H9 (cell line): ENCODE measurements at regions not wholly inside any gene's neighbourhood (a gene's known extent, or its start where the extent isn't known, plus 50 kb on each side); places are given as distances from the start of the nearest gene placed in this dataset.

Experiments used
- DNase-seq: peaks from one replicate; pipeline ENCODE4 v3.0.0-alpha.2; 2017
- H2AFZ ChIP-seq: one replicate; pipeline ENCODE4 v1.6.1; 2013; ENCODE audit warnings: mild to moderate bottlenecking, low read length, control low read depth, moderate library complexity
- H2AK5ac ChIP-seq: 2 replicates; pipeline ENCODE4 v1.6.1; 2013; ENCODE audit warnings: low read length, control low read depth, mixed read lengths; ENCODE audit not compliant: insufficient read length
- H2BK120ac ChIP-seq: one replicate; pipeline ENCODE4 v1.6.1; 2013; ENCODE audit warnings: low read depth, mild to moderate bottlenecking, low read length, control low read depth, inconsistent platforms; ENCODE audit not compliant: poor library complexity, severe bottlenecking
- H2BK12ac ChIP-seq: 2 replicates; pipeline ENCODE4 v1.6.1; 2013; ENCODE audit warnings: low read length, control low read depth, mixed read lengths, low read depth; ENCODE audit not compliant: insufficient read length
- H2BK15ac ChIP-seq: 2 replicates; pipeline ENCODE4 v1.6.1; 2013; ENCODE audit warnings: low read depth, low read length, control low read depth
- H2BK20ac ChIP-seq: one replicate; pipeline ENCODE4 v1.6.1; 2013; ENCODE audit warnings: low read depth, mild to moderate bottlenecking, low read length, control low read depth, inconsistent platforms; ENCODE audit not compliant: poor library complexity, severe bottlenecking
- H2BK5ac ChIP-seq: 2 replicates; pipeline ENCODE4 v1.6.1; 2013; ENCODE audit warnings: low read length, control low read depth, mixed read lengths; ENCODE audit not compliant: insufficient read length
- H3K14ac ChIP-seq: 2 replicates; pipeline ENCODE4 v1.6.1; 2013; ENCODE audit warnings: low read length, control low read depth; ENCODE audit not compliant: insufficient read depth
- H3K18ac ChIP-seq: 2 replicates; pipeline ENCODE4 v1.6.1; 2013; ENCODE audit warnings: low read depth, mild to moderate bottlenecking, mixed read lengths, low read length, control low read depth; ENCODE audit not compliant: insufficient read length
- H3K23ac ChIP-seq: 2 replicates; pipeline ENCODE4 v1.6.1; 2013; ENCODE audit warnings: low read length, control low read depth, mixed read lengths, low read depth; ENCODE audit not compliant: insufficient read length
- H3K23me2 ChIP-seq: 2 replicates; pipeline ENCODE4 v1.6.1; 2013; ENCODE audit warnings: low read depth, mild to moderate bottlenecking, mixed read lengths, low read length, control low read depth; ENCODE audit not compliant: insufficient read length, poor library complexity, severe bottlenecking
- H3K27ac ChIP-seq: 2 replicates; pipeline ENCODE4 v1.5.1; 2013; ENCODE audit warnings: low read length, control low read depth, mixed read lengths, low read depth; ENCODE audit not compliant: insufficient read length
- H3K27me3 ChIP-seq: 2 replicates; pipeline ENCODE4 v1.6.1; 2013; ENCODE audit warnings: low read length, control low read depth, inconsistent platforms; ENCODE audit not compliant: insufficient read depth
- H3K4ac ChIP-seq: 2 replicates; pipeline ENCODE4 v1.6.1; 2013; ENCODE audit warnings: low read depth, mild to moderate bottlenecking, control low read depth, inconsistent platforms, low read length, moderate library complexity
- H3K4me1 ChIP-seq: 2 replicates; pipeline ENCODE4 v1.6.1; 2013; ENCODE audit warnings: low read length, control low read depth, inconsistent platforms; ENCODE audit not compliant: insufficient read depth
- H3K4me2 ChIP-seq: 2 replicates; pipeline ENCODE4 v1.6.1; 2013; ENCODE audit warnings: low read length, control low read depth, mixed read lengths; ENCODE audit not compliant: insufficient read length, insufficient read depth
- H3K56ac ChIP-seq: 2 replicates; pipeline ENCODE4 v1.6.1; 2013; ENCODE audit warnings: low read depth, mild to moderate bottlenecking, mixed read lengths, low read length, control low read depth; ENCODE audit not compliant: insufficient read length
- H3K79me1 ChIP-seq: 2 replicates; pipeline ENCODE4 v1.6.1; 2013; ENCODE audit warnings: low read depth, mild to moderate bottlenecking, moderate library complexity, low read length, control low read depth, inconsistent platforms; ENCODE audit not compliant: insufficient read depth, poor library complexity, severe bottlenecking
- H3K79me2 ChIP-seq: 2 replicates; pipeline ENCODE4 v1.6.1; 2013; ENCODE audit warnings: low read length, control low read depth, inconsistent platforms; ENCODE audit not compliant: insufficient read depth
- H3K9ac ChIP-seq: 2 replicates; pipeline ENCODE4 v1.6.1; 2013; ENCODE audit warnings: low read length, control low read depth, mixed read lengths; ENCODE audit not compliant: insufficient read length; ENCODE audit errors: extremely low read depth
- H3K9me3 ChIP-seq: one replicate; pipeline ENCODE4 v1.6.1; 2013; ENCODE audit warnings: low read depth, low read length, inconsistent platforms; ENCODE audit not compliant: control insufficient read depth
- H3T11ph ChIP-seq: one replicate; pipeline ENCODE4 v1.6.1; 2013; ENCODE audit warnings: mild to moderate bottlenecking, low read length, control low read depth, inconsistent platforms
- H4K20me1 ChIP-seq: one replicate; pipeline ENCODE4 v1.6.1; 2013; ENCODE audit not compliant: control insufficient read depth, insufficient read length, insufficient read depth
- H4K5ac ChIP-seq: 2 replicates; pipeline ENCODE4 v1.6.1; 2013; ENCODE audit warnings: low read depth, mild to moderate bottlenecking, mixed read lengths, low read length, control low read depth; ENCODE audit not compliant: insufficient read length
- H4K8ac ChIP-seq: replicated peaks from 2 replicates; pipeline ENCODE4 v1.6.1; 2013; ENCODE audit warnings: low read length, control low read depth, mixed read lengths, low read depth; ENCODE audit not compliant: insufficient read length
- H4K91ac ChIP-seq: 2 replicates; pipeline ENCODE4 v1.6.1; 2013; ENCODE audit warnings: low read depth, mild to moderate bottlenecking, moderate library complexity, mixed read lengths, low read length, control low read depth; ENCODE audit not compliant: insufficient read length
- H3K27ac Mint-ChIP-seq, 3 experiments: 2 replicates in 2 of 3; 3 replicates in 1 of 3; pipeline ENCODE4 v1.8.0; 2020 to 2021; ENCODE audit warnings: mixed read lengths in 3 of 3, mild to moderate bottlenecking in 1 of 3, moderate library complexity in 1 of 3
- H3K27me3 Mint-ChIP-seq: 2 replicates; pipeline ENCODE4 v1.8.0; 2021; ENCODE audit warnings: low read depth, mild to moderate bottlenecking, moderate library complexity, mixed read lengths
- H3K36me3 Mint-ChIP-seq, 3 experiments: 2 replicates in 2 of 3; 3 replicates in 1 of 3; pipeline ENCODE4 v1.8.0; 2020 to 2021; ENCODE audit warnings: low read depth in 3 of 3, mixed read lengths in 3 of 3; ENCODE audit not compliant: insufficient read depth in 1 of 3
- H3K4me1 Mint-ChIP-seq, 2 experiments: 2 replicates each; pipeline ENCODE4 v1.8.0; 2020; ENCODE audit warnings: mixed read lengths in 2 of 2
- H3K4me3 Mint-ChIP-seq, 2 experiments: 2 replicates in 1 of 2; 3 replicates in 1 of 2; pipeline ENCODE4 v1.8.0; 2020 to 2021; ENCODE audit warnings: mild to moderate bottlenecking in 2 of 2, mixed read lengths in 2 of 2, moderate library complexity in 1 of 2
- H3K9me3 Mint-ChIP-seq, 2 experiments: 2 replicates in 1 of 2; 3 replicates in 1 of 2; pipeline ENCODE4 v1.8.0; 2020; ENCODE audit warnings: mild to moderate bottlenecking in 2 of 2, mixed read lengths in 2 of 2, moderate library complexity in 1 of 2
- CTCF ChIP-seq: fragments of 200-600 bp; sonication (generic); conservative IDR thresholded peaks from 3 replicates; pipeline ENCODE4 v1.8.0; 2021; ENCODE audit warnings: antibody characterized with exemption, mild to moderate bottlenecking
- whole genome bisulfite sequencing: extraction: QIAGEN DNeasy Blood & Tissue Kit; methylation state at CpG from one replicate; pipeline ENCODE4 v1.1.7; 2013; ENCODE audit warnings: missing lambda C conversion rate, low lambda C conversion rate, mixed read lengths; ENCODE audit not compliant: insufficient read length; ENCODE audit errors: extremely low coverage; 5-methylcytosine and 5-hydroxymethylcytosine counted together

DNA sequence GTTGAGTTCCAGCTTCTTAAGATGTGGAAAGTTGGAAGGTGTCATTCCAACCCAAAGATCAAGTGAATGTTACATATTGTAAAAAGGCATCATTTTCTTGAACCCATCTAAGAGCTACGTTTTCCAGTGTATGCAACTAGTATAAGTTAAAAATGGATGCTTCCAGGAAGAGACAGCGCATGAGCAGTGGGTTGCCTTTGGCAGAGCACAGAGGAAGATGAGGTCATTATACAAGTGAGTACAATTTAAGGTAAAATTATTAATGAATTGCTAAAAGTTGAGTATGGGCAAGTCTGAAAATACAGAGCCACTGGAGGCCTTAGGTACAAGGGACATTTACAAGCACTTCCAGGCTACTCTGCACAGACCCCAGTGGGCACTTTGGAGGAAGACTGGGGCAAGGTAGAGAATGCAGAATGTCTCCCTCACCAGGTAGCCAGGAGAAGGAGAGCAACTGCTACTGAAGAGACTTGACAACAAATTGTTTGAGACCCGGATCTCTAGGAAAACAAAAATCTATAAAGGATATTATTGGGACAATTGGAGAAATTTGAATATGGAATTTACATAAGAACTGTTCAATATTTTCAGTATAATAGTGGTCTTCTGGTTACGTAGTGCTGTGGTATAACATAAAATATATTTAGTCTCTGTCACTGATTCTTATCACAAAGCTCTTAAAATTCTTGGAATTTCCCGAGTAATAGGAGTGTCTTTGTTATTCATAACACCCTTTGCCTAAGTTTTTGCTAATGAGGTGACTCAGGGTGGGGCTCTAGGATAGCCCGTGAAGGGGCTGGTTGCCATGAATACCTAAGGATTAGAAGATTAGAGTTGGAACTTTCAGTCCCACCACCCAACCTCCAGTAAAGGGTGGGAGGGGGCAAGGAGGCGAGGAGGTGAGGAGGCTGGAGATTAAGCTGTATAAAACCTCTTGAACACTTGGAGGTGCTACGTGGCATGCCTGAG, 129.9 kb upstream of the FER start:
- no peak overlapping the region for H3K14ac ChIP-seq
- no peak overlapping the region for H2BK5ac ChIP-seq
- H2AFZ ChIP-seq, result no peak overlapping the region
- H3K23ac ChIP-seq, result no peak overlapping the region
- no peak overlapping the region for H3K9ac ChIP-seq
- H3T11ph ChIP-seq, result no peak overlapping the region
- no peak overlapping the region for H2BK120ac ChIP-seq
- H3K79me2 ChIP-seq, result no peaks in the 10 kb centered on the region
- peaks cover 14 to 25% of the 10 kb centered on the region in 2 experiments for H3K4me1 Mint-ChIP-seq
- no peaks in the 10 kb centered on the region for H3K27me3 ChIP-seq
- no peak overlapping the region for H3K56ac ChIP-seq
- no peak overlapping the region for H2AK5ac ChIP-seq
- H3K4ac ChIP-seq, result no peak overlapping the region
- no peak overlapping the region for H4K5ac ChIP-seq
- no peaks in the 10 kb centered on the region for H4K20me1 ChIP-seq
- no peak overlapping the region for H4K91ac ChIP-seq
- no peaks in the 10 kb centered on the region for H3K9me3 ChIP-seq
- no peak overlapping the region for H3K18ac ChIP-seq
- H4K8ac ChIP-seq, result no peak overlapping the region
- peak; percentile 47; the same call in 2 of the 3 replicates for TF ChIP-seq CTCF
- H3K79me1 ChIP-seq, result no peaks in the 10 kb centered on the region
- H3K4me3 Mint-ChIP-seq, result no peak overlapping the region
- H2BK12ac ChIP-seq, result no peak overlapping the region
- no peaks in the 10 kb centered on the region for H3K27me3 Mint-ChIP-seq
- peak overlapping the region in 1 of 3 experiments; percentile 62; a peak in 3 of 7 replicates for H3K27ac Mint-ChIP-seq
- peaks cover 10 to 14% of the 10 kb centered on the region in 2 experiments for H3K9me3 Mint-ChIP-seq
- H2BK20ac ChIP-seq, result no peak overlapping the region
- H3K36me3 Mint-ChIP-seq, result peaks cover 5 to 10% (median 10%) of the 10 kb centered on the region in 3 experiments; a peak in 6 of 7 replicates
- WGBS, result no CpG with 5 or more reads among the region's 8 CpGs
- H3K4me1 ChIP-seq, result peaks cover 3% of the 10 kb centered on the region; the same call in 1 of the 2 replicates
- no peaks in the 10 kb centered on the region for H3K23me2 ChIP-seq
- DNase-seq, result peak; percentile 51
- H3K27ac ChIP-seq, result no peak overlapping the region
- no peak overlapping the region for H3K4me2 ChIP-seq
- H2BK15ac ChIP-seq, result no peak overlapping the region
